ENCODE measurements at regions not wholly inside any gene's neighbourhood (a gene's known extent, or its start where the extent isn't known, plus 50 kb on each side); places are given as distances from the start of the nearest gene placed in this dataset.
"Not testable (repeated sequence)": the region's sequence is repeated elsewhere in the genome, so short reads cannot be mapped to it uniquely, and the experiment has no call there.

GRCh38 chr3:144879701-144880100, 908.1 kb downstream of the DIPK2A start:
- Mint-ChIP-seq H3K27me3 (no peaks in the 10 kb centered on the region), H3K4me3 (no peak overlapping the region), H3K4me1 (no peaks in the 10 kb centered on the region), H3K36me3 (ENCODE audit: low read depth) (no peaks in the 10 kb centered on the region), H3K27ac (no peak overlapping the region)
- no peaks in the 10 kb centered on the region for H3K9me3 ChIP-seq (ENCODE audit: control insufficient read depth, low read length, poor library complexity, severe bottlenecking)
- no peak for DNase-seq
- no peak for ATAC-seq

- DNase-seq (no peak), ATAC-seq (no peak)
- Mint-ChIP-seq H3K27me3 (no peaks in the 10 kb centered on the region), H3K36me3 (ENCODE audit: low read depth) (no peaks in the 10 kb centered on the region), H3K4me1 (no peaks in the 10 kb centered on the region), H3K4me3 (no peak overlapping the region), H3K27ac (no peak overlapping the region)
- H3K9me3 ChIP-seq (ENCODE audit: control insufficient read depth, low read length, poor library complexity, severe bottlenecking), result no peaks in the 10 kb centered on the region
These were observed 922.4 kb downstream of the DIPK2A start for GRCh38 chr3:144893980-144894379.

- H3K4me1 Mint-ChIP-seq, result no peaks in the 10 kb centered on the region
- H3K4me3 Mint-ChIP-seq, result no peak overlapping the region
- no peak overlapping the region for H3K27ac Mint-ChIP-seq
- DNase-seq (no peak), ATAC-seq (no peak)
- H3K9me3 ChIP-seq (ENCODE audit: control insufficient read depth, low read length, poor library complexity, severe bottlenecking), result no peaks in the 10 kb centered on the region
- H3K36me3 Mint-ChIP-seq (ENCODE audit: low read depth), result no peaks in the 10 kb centered on the region
- H3K27me3 Mint-ChIP-seq, result no peaks in the 10 kb centered on the region
These were observed 923.0 kb downstream of the DIPK2A start for GRCh38 chr3:144894576-144894975.

- no peak for DNase-seq
- Mint-ChIP-seq H3K27me3 (no peaks in the 10 kb centered on the region), H3K4me3 (no peak overlapping the region), H3K4me1 (no peaks in the 10 kb centered on the region), H3K27ac (no peak overlapping the region), H3K36me3 (ENCODE audit: low read depth) (no peaks in the 10 kb centered on the region)
- no peak for ATAC-seq
- no peaks in the 10 kb centered on the region for H3K9me3 ChIP-seq (ENCODE audit: control insufficient read depth, low read length, poor library complexity, severe bottlenecking)
These were observed 928.7 kb downstream of the DIPK2A start for GRCh38 chr3:144900366-144900765.

- H3K4me1 Mint-ChIP-seq, ATAC-seq: not testable (repeated sequence)
These were observed 936.0 kb downstream of the DIPK2A start for GRCh38 chr3:144907581-144907980.

GRCh38 chr3:144912968-144913367, 941.3 kb downstream of the DIPK2A start:
- no peak for DNase-seq
- H3K27ac Mint-ChIP-seq, result no peak overlapping the region

More at GRCh38 chr3:144907581-144907980, 936.0 kb downstream of the DIPK2A start:
- not testable (repeated sequence) for H3K4me3 Mint-ChIP-seq; H3K27me3 Mint-ChIP-seq; DNase-seq; H3K9me3 ChIP-seq (ENCODE audit: control insufficient read depth, low read length, poor library complexity, severe bottlenecking); H3K27ac Mint-ChIP-seq; H3K36me3 Mint-ChIP-seq (ENCODE audit: low read depth)

GRCh38 chr3:144915202-144915601, 943.6 kb downstream of the DIPK2A start:
- Mint-ChIP-seq H3K4me3 (no peak overlapping the region), H3K27ac (no peak overlapping the region), H3K36me3 (ENCODE audit: low read depth) (no peaks in the 10 kb centered on the region), H3K27me3 (no peaks in the 10 kb centered on the region), H3K4me1 (no peaks in the 10 kb centered on the region)
- H3K9me3 ChIP-seq (ENCODE audit: control insufficient read depth, low read length, poor library complexity, severe bottlenecking), result no peaks in the 10 kb centered on the region
- ATAC-seq, result no peak
- DNase-seq, result no peak

More at GRCh38 chr3:144912968-144913367, 941.3 kb downstream of the DIPK2A start:
- no peaks in the 10 kb centered on the region for H3K27me3 Mint-ChIP-seq
- ATAC-seq, result no peak
- H3K4me1 Mint-ChIP-seq, result no peaks in the 10 kb centered on the region
- no peaks in the 10 kb centered on the region for H3K9me3 ChIP-seq (ENCODE audit: control insufficient read depth, low read length, poor library complexity, severe bottlenecking)
- H3K36me3 Mint-ChIP-seq (ENCODE audit: low read depth), result no peaks in the 10 kb centered on the region
- no peak overlapping the region for H3K4me3 Mint-ChIP-seq

GRCh38 chr3:144921710-144922109, 950.1 kb downstream of the DIPK2A start:
- ATAC-seq (no peak), DNase-seq (no peak)
- Mint-ChIP-seq H3K27ac (no peak overlapping the region), H3K27me3 (no peaks in the 10 kb centered on the region), H3K4me3 (no peak overlapping the region), H3K4me1 (no peaks in the 10 kb centered on the region), H3K36me3 (ENCODE audit: low read depth) (no peaks in the 10 kb centered on the region)
- H3K9me3 ChIP-seq (ENCODE audit: control insufficient read depth, low read length, poor library complexity, severe bottlenecking), result no peaks in the 10 kb centered on the region

- Mint-ChIP-seq H3K27me3 (no peaks in the 10 kb centered on the region), H3K4me3 (no peak overlapping the region), H3K4me1 (no peaks in the 10 kb centered on the region), H3K36me3 (ENCODE audit: low read depth) (no peaks in the 10 kb centered on the region), H3K27ac (no peak overlapping the region)
- no peak for ATAC-seq
- no peaks in the 10 kb centered on the region for H3K9me3 ChIP-seq (ENCODE audit: control insufficient read depth, low read length, poor library complexity, severe bottlenecking)
- no peak for DNase-seq
These were observed 951.6 kb downstream of the DIPK2A start for GRCh38 chr3:144923046-144923775.

GRCh38 chr3:144930431-144930830, 958.8 kb downstream of the DIPK2A start:
- Mint-ChIP-seq H3K4me3 (no peak overlapping the region), H3K4me1 (no peaks in the 10 kb centered on the region), H3K27ac (no peak overlapping the region), H3K36me3 (ENCODE audit: low read depth) (no peaks in the 10 kb centered on the region), H3K27me3 (no peaks in the 10 kb centered on the region)
- no peaks in the 10 kb centered on the region for H3K9me3 ChIP-seq (ENCODE audit: control insufficient read depth, low read length, poor library complexity, severe bottlenecking)
- ATAC-seq, result no peak
- no peak for DNase-seq

- H3K27ac Mint-ChIP-seq, result no peak overlapping the region
- no peak for ATAC-seq
- H3K36me3 Mint-ChIP-seq (ENCODE audit: low read depth), result no peaks in the 10 kb centered on the region
- no peaks in the 10 kb centered on the region for H3K9me3 ChIP-seq (ENCODE audit: control insufficient read depth, low read length, poor library complexity, severe bottlenecking)
- no peak overlapping the region for H3K4me3 Mint-ChIP-seq
- H3K4me1 Mint-ChIP-seq, result no peaks in the 10 kb centered on the region
- no peaks in the 10 kb centered on the region for H3K27me3 Mint-ChIP-seq
- DNase-seq, result no peak
These were observed 960.0 kb downstream of the DIPK2A start for GRCh38 chr3:144931590-144931989.

- no peaks in the 10 kb centered on the region for H3K4me1 Mint-ChIP-seq
- ATAC-seq (no peak), DNase-seq (no peak)
- H3K4me3 Mint-ChIP-seq, result no peak overlapping the region
- no peak overlapping the region for H3K27ac Mint-ChIP-seq
- no peaks in the 10 kb centered on the region for H3K27me3 Mint-ChIP-seq
- H3K36me3 Mint-ChIP-seq (ENCODE audit: low read depth), result no peaks in the 10 kb centered on the region
- no peaks in the 10 kb centered on the region for H3K9me3 ChIP-seq (ENCODE audit: control insufficient read depth, low read length, poor library complexity, severe bottlenecking)
These were observed 970.6 kb downstream of the DIPK2A start for GRCh38 chr3:144942093-144942837.

GRCh38 chr3:144942838-144943197, 971.2 kb downstream of the DIPK2A start:
- no peak overlapping the region for H3K27ac Mint-ChIP-seq
- H3K4me3 Mint-ChIP-seq, result no peak overlapping the region
- no peaks in the 10 kb centered on the region for H3K36me3 Mint-ChIP-seq (ENCODE audit: low read depth)
- no peak for ATAC-seq
- no peak for DNase-seq
- no peaks in the 10 kb centered on the region for H3K9me3 ChIP-seq (ENCODE audit: control insufficient read depth, low read length, poor library complexity, severe bottlenecking)
- no peaks in the 10 kb centered on the region for H3K27me3 Mint-ChIP-seq
- H3K4me1 Mint-ChIP-seq, result no peaks in the 10 kb centered on the region

- Mint-ChIP-seq H3K27me3 (no peaks in the 10 kb centered on the region), H3K4me1 (no peaks in the 10 kb centered on the region), H3K36me3 (ENCODE audit: low read depth) (no peaks in the 10 kb centered on the region), H3K4me3 (no peak overlapping the region), H3K27ac (no peak overlapping the region)
- H3K9me3 ChIP-seq (ENCODE audit: control insufficient read depth, low read length, poor library complexity, severe bottlenecking), result no peaks in the 10 kb centered on the region
- ATAC-seq (no peak), DNase-seq (no peak)
These were observed 976.3 kb downstream of the DIPK2A start for GRCh38 chr3:144947895-144948294.

Data from T-helper 17 cell (primary cell).